HFF-Myc (cell line): ENCODE measurements at regions not wholly inside any gene's neighbourhood (a gene's known extent, or its start where the extent isn't known, plus 50 kb on each side); places are given as distances from the start of the nearest gene placed in this dataset.
"Not testable (repeated sequence)": the region's sequence is repeated elsewhere in the genome, so short reads cannot be mapped to it uniquely, and the experiment has no call there.

Source experiments
- DNase-seq: peaks from one replicate; pipeline ENCODE4 v3.0.0-alpha.2; 2011; ENCODE audit warnings: low read depth; ENCODE audit errors: extremely low read depth
- H3K4me3 ChIP-seq: replicated peaks from 2 replicates; pipeline ENCODE4 v1.5.1; 2011; ENCODE audit warnings: low read depth, mild to moderate bottlenecking, control low read depth, low read length
- TF ChIP-seq, protein P1 (sequence below): IDR thresholded peaks from 2 replicates; pipeline ENCODE4 v1.5.1; 2012; ENCODE audit warnings: mild to moderate bottlenecking, low read depth, low read length, control low read depth; ENCODE audit errors: missing control alignments

DNA sequence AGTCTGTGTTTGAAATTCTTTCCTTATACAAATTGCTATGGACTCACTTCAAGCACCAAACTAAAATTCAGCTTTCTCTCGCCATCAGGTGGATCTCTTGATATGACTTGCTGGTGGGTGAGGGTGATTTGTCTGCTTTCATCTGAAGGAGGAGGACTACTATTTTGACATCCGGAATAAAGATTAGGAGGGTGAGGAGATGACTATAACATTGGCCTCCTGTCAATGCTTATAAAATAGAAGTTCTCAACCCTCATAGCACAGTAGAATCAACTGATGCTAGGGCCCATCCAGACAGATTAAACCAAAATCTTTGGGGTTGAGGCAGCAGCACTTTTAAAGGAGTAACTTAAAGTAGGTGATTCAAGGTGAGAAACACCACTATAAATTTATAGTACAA, 120.4 kb upstream of the DNAJC10 start:
- DNase-seq, result no peak
- H3K4me3 ChIP-seq, result no peak overlapping the region
- TF ChIP-seq, protein P1, sequence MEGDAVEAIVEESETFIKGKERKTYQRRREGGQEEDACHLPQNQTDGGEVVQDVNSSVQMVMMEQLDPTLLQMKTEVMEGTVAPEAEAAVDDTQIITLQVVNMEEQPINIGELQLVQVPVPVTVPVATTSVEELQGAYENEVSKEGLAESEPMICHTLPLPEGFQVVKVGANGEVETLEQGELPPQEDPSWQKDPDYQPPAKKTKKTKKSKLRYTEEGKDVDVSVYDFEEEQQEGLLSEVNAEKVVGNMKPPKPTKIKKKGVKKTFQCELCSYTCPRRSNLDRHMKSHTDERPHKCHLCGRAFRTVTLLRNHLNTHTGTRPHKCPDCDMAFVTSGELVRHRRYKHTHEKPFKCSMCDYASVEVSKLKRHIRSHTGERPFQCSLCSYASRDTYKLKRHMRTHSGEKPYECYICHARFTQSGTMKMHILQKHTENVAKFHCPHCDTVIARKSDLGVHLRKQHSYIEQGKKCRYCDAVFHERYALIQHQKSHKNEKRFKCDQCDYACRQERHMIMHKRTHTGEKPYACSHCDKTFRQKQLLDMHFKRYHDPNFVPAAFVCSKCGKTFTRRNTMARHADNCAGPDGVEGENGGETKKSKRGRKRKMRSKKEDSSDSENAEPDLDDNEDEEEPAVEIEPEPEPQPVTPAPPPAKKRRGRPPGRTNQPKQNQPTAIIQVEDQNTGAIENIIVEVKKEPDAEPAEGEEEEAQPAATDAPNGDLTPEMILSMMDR, result no peak

DNA sequence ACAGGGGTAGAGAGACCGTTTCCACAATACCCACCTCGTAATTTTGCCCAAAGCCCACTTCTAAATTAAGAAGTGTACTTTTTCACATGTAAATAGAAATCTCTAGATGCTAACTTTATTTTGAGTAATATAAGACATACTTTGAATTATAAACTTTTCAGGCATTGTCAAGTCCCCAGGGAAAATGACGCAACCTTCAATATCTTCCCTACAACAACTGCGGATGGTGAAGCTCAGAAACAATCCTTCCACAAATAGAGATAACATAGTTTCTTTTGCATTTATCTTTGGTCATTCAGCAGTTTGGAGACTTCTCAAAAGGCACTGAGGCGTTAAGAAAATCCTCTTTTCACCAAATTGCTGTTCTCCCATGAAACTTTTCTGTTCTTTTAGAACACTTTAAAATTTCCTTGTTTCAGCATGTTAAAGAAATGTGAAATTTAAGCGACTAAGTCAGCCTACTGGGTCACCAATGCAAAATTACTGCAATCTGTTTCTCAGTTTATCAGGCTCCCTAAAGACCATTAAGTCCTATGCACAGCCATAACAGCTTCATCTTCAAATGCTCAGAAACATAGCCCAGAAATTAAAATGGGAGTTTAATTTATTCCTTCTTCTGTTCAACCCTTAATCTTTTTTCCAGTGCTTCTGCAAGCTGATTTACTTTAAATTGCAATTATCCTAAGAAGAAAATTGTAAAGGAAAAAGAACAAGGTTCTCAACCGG, 118.3 kb upstream of the DNAJC10 start:
- DNase-seq, result no peak
- TF ChIP-seq, protein P1, result no peak
- no peak overlapping the region for H3K4me3 ChIP-seq

DNA sequence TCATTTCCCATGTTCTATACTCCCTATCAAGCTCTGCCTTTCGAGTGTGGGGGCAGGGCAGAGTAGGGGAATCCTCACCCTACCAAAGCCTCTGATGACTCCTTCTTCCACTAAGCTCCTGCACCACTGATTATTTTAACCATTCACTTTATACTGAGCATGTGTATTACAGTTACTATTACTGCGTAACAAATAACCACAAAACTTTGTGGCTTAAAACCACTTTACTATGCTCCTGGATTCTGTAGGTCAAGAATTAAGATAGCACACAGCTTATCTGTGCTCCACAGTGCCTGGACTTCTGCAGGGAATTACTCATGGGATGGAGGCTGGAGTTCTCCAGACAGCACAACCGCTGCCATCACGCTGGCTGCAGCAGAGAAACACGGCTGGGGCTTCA, 117.4 kb upstream of the DNAJC10 start:
- H3K4me3 ChIP-seq, result no peak overlapping the region
- TF ChIP-seq, protein P1, result no peak
- no peak for DNase-seq

DNA sequence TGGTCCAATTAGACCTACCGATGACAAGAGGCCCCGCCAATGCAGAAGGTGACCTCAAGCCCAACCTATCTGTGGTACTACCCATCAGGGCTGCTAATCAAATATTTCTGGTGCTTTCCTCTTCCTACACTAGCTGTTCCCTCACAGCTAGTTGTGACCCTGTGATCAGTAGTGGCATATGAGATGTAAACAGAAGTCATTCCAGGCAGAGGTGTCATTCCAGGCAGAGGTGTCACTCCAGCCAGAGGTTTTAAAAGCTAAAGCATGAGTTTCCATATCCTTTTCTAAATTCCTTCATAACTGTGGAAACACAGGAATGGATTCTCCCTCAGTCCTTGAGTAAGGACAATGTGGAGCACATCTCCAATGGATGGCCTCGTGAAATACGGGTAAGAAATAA, 110.9 kb upstream of the DNAJC10 start:
- DNase-seq, result no peak
- no peak overlapping the region for H3K4me3 ChIP-seq
- TF ChIP-seq, protein P1, result no peak

DNA sequence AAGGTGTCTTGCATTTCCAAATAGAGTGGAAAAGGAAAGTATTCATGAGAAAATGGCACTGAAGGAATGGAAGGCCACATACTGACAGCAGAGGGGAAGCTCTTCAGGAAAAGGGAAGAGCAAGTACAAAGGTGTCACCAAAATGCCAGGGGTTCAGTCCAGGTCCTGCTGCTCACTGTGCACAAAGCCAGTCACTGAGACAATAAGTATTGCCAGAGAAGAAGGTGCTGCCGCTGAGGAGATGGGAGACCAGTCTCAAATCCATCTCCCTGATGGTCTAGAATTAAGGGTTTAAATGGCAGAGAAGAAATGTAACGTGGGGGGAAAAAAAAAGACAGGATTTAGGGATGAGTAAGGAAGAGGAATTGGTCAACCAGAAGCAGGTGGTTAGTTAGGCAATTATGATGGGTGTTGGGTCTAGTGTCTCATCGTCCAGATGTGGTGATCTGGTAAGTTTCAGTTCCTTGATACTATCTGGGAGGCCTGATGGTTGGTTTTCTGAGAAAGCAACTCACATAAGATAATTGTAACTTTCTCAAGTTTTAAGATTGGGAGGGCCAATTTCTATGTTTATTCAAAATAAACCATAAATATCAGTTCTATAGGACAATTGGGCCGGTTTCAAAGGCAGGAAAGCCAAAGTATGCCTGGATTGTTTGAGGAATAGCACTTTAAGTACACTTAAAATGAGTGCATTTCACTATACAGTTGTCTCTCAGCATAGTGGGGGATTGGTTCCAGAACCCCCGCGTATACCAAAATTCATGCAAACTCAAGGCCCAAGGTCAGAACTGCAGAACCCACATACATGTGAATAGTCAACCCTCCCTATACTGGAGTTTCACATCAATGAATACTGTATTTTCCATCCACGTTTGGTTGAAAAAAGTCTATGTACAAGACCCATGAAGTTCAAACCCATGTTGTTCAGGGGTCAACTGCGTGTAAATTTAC, 109.1 kb upstream of the DNAJC10 start:
- DNase-seq, result no peak
- TF ChIP-seq, protein P1, result no peak
- H3K4me3 ChIP-seq, result no peak overlapping the region

DNA sequence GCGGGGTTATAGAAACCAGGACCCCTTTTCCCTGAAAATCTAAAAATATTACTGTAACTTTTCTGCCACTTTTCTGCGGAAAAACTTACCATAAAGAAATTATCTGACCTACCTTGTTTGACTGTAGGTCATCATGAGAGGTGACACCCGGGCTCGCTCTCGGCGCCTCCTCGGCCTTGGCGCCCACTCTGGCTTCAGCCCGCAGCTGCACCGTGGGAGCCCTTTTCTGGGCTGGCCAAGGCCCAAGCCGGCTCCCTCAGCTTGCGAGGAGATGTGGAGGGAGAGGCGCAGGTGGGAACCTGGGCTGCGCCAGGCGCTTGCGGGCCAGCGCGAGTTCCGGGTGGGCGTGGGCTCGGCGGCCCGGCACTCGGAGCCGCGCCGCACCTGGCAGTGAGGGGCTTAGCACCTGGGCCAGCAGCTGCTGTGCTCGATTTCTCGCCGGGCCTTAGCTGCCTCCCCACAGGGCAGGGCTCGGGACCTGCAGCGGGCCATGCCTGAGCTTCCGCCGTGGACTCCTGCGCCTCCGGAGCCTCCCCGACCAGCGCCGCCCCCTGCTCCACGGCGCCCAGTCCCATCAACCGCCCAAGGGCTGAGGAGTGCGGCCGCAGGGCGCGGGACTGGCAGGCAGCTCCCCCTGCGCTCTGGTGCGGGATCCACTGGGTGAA, 107.7 kb upstream of the DNAJC10 start:
- H3K4me3 ChIP-seq, result no peak overlapping the region
- DNase-seq, result no peak
- TF ChIP-seq, protein P1, result no peak

DNA sequence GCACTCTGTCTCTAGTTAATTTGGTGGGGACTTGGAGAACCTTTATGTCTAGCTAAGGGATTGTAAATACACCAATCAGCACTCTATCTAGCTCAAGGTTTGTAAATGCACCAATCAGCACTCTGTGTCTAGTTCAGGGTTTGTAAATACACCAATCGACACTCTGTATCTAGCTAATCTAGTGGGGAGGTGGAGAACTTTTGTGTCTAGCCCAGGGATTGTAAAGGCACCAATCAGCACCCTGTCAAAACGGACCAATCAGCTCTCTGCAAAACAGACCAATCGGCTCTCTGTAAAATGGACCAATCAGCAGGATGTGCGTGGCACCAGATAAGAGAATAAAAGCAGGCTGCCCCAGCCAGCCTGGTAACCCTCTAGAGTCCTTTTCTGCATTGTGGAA, 107.1 kb upstream of the DNAJC10 start:
- not testable (repeated sequence) for DNase-seq, H3K4me3 ChIP-seq
